ENCODE measurements at regions not wholly inside any gene's neighbourhood (a gene's known extent, or its start where the extent isn't known, plus 50 kb on each side); places are given as distances from the start of the nearest gene placed in this dataset.

- TF ChIP-seq YY1 (IDR thresholded peaks at IDR 0.05; ENCODE audit: insufficient read depth, insufficient read length) = no peak
- TF ChIP-seq ZNF274 (IDR thresholded peaks at IDR 0.05; ENCODE audit: low read depth, low read length) = no peak
- no peak for TF ChIP-seq SUZ12 (IDR thresholded peaks at IDR 0.05; ENCODE audit: extremely low read depth, insufficient read depth, insufficient read length)
Measured at GRCh38 chr9:14395317-14396082, 81.6 kb upstream of the NFIB start.

Measured in NT2/D1 (cell line).